ENCODE measurements at regions not wholly inside any gene's neighbourhood (a gene's known extent, or its start where the extent isn't known, plus 50 kb on each side); places are given as distances from the start of the nearest gene placed in this dataset.

DNA sequence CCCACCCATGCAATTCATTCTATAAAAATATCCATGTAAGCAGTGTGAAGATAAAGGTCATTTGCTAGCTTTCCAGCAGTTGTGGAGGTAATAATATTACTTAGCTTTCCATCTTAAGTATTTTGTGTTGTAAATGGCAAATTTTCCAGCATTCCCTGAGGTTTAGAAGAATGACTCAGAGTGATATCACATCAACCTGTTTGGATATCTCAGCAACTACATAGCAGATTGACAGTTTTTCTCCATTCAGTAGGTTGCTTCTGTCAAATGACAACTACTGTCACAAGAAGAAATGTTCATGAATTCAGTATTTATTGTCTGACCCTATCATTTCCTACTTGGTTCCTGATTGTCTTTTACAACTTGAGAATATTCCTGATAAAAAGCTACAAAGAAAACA is 434.9 kb upstream of the GALNTL6 start:
- no peak for DNase-seq
- Histone ChIP-seq H3K4me1 (no peaks in the 10 kb centered on the region), H3K36me3 (no peaks in the 10 kb centered on the region), H3K9me3 (no peaks in the 10 kb centered on the region), H3K4me3 (no peak overlapping the region), H3K27me3 (no peaks in the 10 kb centered on the region), H3K27ac (no peak overlapping the region)
- TF ChIP-seq, protein P1, sequence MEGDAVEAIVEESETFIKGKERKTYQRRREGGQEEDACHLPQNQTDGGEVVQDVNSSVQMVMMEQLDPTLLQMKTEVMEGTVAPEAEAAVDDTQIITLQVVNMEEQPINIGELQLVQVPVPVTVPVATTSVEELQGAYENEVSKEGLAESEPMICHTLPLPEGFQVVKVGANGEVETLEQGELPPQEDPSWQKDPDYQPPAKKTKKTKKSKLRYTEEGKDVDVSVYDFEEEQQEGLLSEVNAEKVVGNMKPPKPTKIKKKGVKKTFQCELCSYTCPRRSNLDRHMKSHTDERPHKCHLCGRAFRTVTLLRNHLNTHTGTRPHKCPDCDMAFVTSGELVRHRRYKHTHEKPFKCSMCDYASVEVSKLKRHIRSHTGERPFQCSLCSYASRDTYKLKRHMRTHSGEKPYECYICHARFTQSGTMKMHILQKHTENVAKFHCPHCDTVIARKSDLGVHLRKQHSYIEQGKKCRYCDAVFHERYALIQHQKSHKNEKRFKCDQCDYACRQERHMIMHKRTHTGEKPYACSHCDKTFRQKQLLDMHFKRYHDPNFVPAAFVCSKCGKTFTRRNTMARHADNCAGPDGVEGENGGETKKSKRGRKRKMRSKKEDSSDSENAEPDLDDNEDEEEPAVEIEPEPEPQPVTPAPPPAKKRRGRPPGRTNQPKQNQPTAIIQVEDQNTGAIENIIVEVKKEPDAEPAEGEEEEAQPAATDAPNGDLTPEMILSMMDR (IDR thresholded peaks at IDR 0.05), result no peak
- no peak for TF ChIP-seq POLR2A (IDR thresholded peaks at IDR 0.05)
- intact Hi-C loops (cut with DNase I), result no loop called here

DNA sequence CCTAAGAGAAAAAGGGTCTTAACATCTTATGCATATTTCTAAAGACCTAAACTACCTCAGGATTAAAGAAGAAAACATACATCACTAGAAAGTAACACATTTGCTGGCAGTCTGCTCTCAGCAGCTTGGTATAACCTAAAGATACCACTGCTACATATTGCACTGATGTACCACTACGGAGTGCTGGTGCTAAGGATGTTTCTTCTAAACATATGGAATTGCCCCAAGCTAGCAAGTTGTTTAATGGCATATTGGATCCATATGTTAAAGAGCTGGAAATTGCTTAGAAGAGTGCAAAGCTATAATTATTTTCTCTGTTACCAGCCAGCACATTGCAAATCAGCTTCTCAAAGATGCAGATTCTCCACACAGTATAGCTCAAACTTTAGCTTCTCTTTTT is 436.5 kb upstream of the GALNTL6 start:
- Histone ChIP-seq H3K4me1 (no peaks in the 10 kb centered on the region), H3K27me3 (no peaks in the 10 kb centered on the region), H3K9me3 (no peaks in the 10 kb centered on the region), H3K27ac (no peak overlapping the region), H3K4me3 (no peak overlapping the region), H3K36me3 (no peaks in the 10 kb centered on the region)
- no peak for DNase-seq
- WGBS, 2 donors, result 55 to 68% methylated on average over 1 of the region's 1 CpG
- intact Hi-C loops (cut with DNase I), result no loop called here
- no peak for TF ChIP-seq POLR2A (IDR thresholded peaks at IDR 0.05)
- TF ChIP-seq, protein P1 (IDR thresholded peaks at IDR 0.05), result no peak

DNA sequence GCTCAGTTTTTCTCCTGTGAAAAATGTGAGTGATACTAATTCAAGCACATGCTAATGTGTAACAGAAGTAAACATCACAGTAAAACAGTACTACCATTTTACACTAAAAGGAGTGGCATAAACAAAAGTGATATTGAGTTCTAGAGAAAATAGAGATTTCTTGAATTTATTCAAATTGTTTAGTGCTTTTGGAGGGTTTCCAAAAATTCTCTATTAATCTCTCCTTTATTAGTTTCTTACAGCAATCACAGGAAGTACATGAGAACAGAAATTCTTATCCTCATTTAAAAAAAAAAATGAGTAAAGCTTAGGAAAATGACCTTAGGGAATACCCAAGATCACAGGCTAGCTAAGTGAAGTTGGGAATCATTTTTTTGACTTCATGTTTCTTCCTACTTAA is 459.7 kb upstream of the GALNTL6 start:
- intact Hi-C loops (cut with DNase I), result no loop called here
- no peaks in the 10 kb centered on the region for H3K36me3 ChIP-seq
- no peaks in the 10 kb centered on the region for H3K27me3 ChIP-seq
- no peaks in the 10 kb centered on the region for H3K9me3 ChIP-seq
- no peak overlapping the region for H3K27ac ChIP-seq
- H3K4me3 ChIP-seq, result no peak overlapping the region
- TF ChIP-seq, protein P1 (IDR thresholded peaks at IDR 0.05), result no peak
- no peak for TF ChIP-seq POLR2A (IDR thresholded peaks at IDR 0.05)
- DNase-seq, result no peak
- H3K4me1 ChIP-seq, result no peaks in the 10 kb centered on the region

DNA sequence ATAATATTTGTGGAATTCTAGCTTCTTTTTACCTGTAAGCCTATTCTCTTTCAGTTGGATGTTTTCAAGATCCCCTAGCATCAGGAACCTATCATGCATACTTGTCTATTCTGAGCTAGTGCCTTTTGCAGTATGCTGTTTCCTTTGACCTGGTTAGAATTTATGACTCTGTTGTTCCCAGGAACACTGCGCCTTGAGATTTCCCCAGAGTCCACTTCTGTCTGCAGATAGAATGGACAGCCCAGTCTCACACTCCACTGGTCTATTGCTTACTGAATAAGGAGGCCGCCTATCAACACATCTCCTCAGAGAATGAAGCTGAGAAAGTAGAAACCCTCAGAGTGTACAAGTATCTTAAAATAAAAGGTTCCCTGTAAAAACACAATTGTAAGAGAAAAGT is 465.1 kb upstream of the GALNTL6 start:
- 71 to 77% methylated on average over 1 to 2 of the region's 2 CpGs for WGBS, 2 donors
- no peak overlapping the region for H3K4me3 ChIP-seq
- DNase-seq, result no peak
- TF ChIP-seq, protein P1 (IDR thresholded peaks at IDR 0.05), result no peak
- TF ChIP-seq POLR2A (IDR thresholded peaks at IDR 0.05), result no peak
- H3K4me1 ChIP-seq, result no peaks in the 10 kb centered on the region
- intact Hi-C loops (cut with DNase I), result no loop called here
- H3K36me3 ChIP-seq, result no peaks in the 10 kb centered on the region
- no peaks in the 10 kb centered on the region for H3K27me3 ChIP-seq
- H3K9me3 ChIP-seq, result no peaks in the 10 kb centered on the region
- H3K27ac ChIP-seq, result no peak overlapping the region

DNA sequence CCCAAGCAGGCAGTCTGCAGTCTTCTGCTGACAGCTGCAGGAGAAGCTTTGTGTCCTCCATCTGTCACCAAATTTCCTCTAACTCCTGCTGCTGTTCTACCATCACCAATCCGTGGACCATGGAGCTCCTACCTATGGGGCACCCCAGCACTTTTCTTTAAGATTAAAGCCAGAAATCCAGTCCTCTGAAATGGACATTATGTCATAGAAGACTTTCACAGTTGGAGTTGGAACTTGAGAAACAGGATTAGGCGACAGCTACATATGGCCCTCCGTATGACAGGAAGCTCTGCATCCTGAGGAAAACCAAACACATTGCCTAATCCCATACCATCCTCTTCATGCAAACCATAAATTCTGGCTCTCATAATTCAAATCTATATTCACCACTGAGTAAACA is 470.6 kb upstream of the GALNTL6 start:
- Histone ChIP-seq H3K27ac (no peak overlapping the region), H3K27me3 (no peaks in the 10 kb centered on the region), H3K4me3 (no peak overlapping the region), H3K36me3 (no peaks in the 10 kb centered on the region), H3K4me1 (no peaks in the 10 kb centered on the region), H3K9me3 (no peaks in the 10 kb centered on the region)
- intact Hi-C loops (cut with DNase I), result no loop called here
- no peak for DNase-seq
- 41 to 51% methylated on average over 3 of the region's 3 CpGs for WGBS, 2 donors
- TF ChIP-seq, protein P1 (IDR thresholded peaks at IDR 0.05), result no peak
- TF ChIP-seq POLR2A (IDR thresholded peaks at IDR 0.05), result no peak

Measured in esophagus squamous epithelium (tissue), 5 donors.